SK-N-DZ (cell line): ENCODE measurements at regions not wholly inside any gene's neighbourhood (a gene's known extent, or its start where the extent isn't known, plus 50 kb on each side); places are given as distances from the start of the nearest gene placed in this dataset.

Experiments
- DNase-seq: peaks from one replicate; pipeline ENCODE4 v3.0.0-alpha.2; 2015; ENCODE audit warnings: low spot score

DNA sequence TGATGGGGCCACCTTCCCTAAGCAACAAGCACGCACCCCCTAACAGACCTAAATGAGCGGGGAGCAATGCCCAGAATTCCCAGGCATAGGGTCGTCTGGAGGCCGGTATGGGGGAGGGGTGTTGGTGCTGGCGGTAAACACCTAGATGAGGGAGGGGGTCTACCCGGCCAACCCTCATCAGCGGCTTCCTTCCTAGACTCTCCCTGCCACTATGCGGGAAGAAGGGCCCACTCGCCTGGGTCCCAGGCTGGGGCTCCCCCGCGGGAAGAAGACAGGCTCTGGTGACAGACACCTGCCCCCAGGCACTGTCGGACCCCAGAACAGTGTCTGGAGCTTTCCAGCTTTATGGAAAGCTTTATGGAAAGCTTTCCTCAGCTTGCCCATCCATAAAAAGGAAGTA, 519.0 kb upstream of the SEMA6A start:
- no peak for DNase-seq

DNA sequence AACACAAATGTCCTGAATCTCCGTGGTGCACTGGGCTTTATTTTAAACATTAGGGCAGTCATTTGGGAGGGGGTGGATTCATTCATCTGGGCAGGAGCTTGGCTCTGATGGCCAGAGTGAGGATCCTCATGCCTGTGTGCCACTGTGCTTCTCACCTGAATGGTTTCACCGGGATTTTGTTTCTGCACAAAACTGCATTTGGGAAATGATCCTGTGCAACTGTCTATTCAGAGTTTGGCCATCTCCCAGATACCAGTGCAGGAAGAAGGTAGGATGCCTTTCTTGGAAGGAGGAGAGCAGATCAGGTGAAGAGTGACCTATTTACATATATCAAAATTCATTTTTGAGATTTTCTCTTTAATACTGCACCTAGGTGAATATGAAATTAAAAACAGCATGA, 514.4 kb upstream of the SEMA6A start:
- DNase-seq = no peak

DNA sequence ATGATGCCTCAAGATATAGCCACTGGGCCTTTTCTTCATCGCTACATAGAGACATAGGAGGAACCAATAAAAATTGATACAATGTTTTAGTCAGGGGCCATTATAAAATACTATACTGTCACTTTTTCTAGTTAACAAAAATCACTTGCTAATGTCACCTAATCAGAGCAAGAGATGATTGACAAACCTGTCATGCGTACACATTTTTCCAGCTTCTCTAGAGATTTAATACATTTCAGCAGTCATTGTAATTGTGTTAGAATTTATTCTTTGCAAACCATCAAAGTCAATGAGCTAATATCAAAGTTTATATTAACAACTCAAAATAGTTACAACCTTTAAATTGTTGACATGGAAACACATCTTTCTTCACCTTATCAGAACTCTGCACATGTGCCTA, 513.6 kb upstream of the SEMA6A start:
- DNase-seq = no peak

DNA sequence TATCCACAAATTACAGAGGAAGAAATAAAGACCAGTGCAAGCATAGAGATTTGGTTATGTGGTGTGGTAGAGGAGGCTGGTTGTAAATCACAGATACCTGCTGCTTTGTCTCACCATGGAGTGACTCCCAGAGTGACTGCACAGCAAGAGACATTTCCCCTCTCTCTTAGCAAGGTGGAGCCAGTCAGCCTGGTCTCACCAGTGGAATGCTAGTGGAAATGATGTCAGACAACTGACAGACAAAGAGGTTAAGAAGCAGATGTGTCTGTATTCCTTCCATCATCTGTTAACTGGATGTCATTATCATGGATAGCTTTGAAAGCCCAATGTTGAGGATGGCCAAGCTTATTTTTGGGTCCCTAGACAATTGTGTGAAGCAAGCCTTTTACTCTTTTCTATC, 509.4 kb upstream of the SEMA6A start:
- DNase-seq = peak; percentile 49

DNA sequence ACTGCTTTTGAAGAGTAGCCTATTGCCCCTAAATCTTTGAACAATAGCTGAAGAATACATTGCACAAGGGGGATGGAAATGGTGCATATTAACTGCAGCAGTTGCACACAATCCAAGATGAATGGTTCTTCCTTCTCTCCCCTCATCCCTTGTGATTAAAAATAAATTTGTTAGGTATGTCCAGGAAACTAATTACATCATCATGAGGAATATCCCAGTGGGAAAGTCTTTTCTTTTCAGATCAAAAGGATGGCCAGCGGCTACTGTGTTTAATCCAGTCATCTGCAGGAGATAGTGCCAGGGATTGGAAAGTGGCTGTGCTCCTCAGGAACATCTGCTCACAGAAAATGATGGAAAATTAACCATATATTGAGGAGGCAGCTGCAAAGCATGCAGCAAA, 508.4 kb upstream of the SEMA6A start:
- DNase-seq = peak; percentile 18

DNA sequence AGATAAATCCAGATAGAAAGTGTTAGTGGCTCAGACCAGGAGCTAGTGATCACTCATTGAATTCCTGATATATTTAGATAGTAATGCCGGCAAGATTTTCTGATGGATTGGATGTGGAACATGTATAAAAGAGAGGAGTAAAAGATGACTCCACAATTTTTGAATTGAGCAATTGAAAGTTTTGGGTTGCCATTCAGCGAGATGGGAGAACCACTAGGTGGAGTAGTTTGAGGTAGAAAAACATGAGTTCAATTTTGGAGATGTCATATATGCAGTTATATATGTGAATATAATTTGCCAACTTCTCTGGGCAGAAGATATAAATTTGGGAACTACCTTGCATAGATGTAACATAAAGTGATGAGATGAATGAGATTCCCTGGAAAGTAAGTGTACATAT, 502.5 kb upstream of the SEMA6A start:
- no peak for DNase-seq

DNA sequence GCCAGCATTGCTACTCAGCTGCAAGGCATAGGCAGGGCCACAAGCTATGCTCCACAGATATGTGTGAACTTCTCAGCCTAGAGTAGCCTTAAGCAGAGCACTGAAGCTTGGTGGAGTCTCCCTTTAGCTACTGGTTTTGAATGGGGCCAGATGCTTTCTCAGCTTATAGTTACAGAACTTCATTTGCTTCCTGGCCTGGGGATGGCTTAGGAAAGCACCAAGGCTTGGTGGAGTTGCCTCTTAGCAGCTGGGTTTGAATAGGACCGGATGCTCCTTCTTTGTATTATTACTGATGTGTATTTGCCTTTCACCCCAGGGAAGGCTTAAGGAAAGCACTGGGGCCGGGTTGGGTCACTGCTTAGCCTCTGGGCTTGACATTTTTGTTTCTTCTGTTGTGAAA, 497.8 kb upstream of the SEMA6A start:
- no peak for DNase-seq

DNA sequence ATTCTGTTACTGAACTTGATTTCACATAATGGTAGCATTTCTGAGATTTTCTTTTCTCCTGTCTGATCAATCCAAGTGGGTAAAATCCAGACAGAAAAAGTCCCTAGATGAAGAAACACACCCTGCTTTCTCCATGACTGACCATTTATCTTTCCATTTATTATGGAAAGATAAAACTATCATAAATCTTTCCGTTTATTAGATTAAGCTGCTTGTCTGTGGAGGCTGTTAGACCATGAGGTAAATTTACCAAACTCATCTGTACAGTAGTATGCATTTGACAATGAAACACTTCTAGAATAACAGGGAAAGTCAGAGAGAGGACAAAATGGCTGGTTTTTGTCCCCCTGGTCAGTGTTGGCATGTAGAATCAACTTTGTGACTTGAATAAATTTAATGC, 491.2 kb upstream of the SEMA6A start:
- DNase-seq = peak; percentile 87

DNA sequence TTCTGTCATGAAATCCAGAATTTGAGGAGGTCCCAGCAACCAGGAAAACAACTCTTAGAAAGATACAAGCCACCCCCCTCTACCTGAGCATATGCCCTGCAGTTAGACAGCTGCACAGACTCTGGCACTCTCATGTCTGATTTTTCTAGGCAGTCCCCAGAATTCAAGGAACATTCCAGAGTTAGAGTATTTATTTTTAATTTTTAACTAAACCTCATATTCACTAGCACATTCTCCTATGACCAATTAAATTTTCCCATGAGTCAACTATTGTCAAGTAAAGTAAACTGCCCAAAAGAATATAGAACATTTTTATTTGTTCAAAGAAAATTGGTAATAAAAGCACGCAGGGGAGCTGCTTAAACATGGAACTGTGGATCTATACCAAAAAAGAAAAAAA, 490.5 kb upstream of the SEMA6A start:
- peak; percentile 21 for DNase-seq

DNA sequence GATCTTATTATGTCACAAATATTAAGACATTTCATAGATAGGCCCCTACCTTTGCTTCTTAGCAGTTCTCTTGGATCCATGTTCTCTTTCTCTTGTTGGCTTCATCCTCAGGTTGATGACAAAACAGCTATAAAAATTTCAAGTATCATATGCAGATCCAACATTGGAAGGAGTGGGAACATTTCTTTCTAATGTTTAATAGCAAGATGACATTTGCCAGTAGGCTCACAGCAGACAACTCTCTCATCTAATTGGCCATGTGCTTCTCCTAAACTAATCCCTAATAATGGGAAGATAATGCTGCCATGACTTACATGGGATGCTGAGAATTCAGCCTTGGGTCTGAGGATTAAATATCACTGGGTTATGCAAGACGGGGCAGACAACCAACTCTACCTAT, 485.5 kb upstream of the SEMA6A start:
- DNase-seq = no peak

DNA sequence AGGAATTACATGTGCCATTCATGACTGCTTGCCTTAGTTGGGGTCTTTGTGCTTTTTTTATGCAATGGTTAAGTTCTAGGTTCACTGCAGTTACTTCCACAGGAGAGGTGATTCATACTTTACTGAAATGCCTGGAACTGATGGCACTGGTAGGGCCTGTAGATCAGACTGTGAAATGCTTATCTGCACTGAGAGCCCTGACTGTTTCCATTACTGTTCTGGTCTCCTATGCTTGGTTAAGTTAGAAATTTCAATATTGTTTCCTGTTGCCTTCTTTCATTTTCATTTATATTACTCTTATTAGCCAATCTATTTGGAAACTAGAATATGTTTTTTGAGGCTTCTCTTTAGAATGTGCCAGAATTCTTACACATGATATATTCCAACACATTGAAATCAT, 484.1 kb upstream of the SEMA6A start:
- DNase-seq = no peak

DNA sequence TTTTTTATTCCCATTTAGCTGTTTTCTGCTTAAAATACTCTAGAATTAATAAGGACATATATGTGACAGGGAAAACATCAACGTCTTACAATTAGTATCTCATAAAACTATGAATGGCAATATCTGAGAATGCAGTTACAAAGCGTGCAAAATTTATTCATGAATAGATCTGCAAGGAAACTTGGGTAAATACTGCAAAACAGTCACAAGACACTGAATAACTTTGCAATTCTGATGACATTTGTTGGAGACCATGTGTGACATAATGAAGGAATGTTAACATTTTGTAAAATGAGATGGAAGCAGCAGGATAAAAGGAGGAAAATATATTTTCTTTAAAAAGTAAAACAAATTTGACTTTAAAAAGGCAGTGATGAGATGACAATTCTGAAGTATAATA, 480.9 kb upstream of the SEMA6A start:
- no peak for DNase-seq

DNA sequence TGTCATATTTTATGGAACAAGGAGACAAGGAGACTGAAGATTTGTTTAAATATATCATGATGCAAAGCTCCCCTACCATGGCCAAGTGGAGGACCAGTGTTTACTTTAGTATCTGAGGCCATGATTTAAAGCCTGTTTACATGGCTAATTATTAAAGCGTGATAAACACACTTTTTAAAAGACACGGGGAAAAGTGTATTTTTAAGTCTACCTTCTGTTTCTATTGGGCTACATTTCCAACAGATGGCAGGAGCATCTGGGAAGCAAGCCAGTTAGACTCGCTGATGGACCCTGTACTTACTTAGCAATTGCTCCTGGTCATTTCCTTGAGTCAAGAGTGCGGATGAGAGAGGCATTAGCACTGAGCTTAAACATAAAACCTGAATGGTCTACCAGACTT, 480.3 kb upstream of the SEMA6A start:
- no peak for DNase-seq

DNA sequence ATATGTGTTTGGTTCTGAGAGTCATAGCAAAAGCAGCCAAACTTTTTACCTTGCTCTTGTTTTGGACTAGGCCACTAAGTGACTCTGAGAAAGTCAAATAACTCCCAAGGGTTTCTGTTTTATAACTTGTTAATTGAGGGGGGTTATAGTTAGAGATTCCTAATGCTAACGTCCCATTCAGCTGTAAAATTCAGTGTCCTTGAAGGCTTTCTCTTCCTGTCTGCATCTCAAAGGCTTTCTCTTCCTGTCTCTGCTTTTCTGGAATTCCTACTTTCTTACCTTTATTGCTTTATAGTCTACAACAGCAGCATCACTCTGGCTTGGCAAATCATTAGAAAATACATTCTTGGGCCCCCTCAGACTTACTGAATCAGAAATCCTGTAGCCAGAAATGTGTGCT, 479.5 kb upstream of the SEMA6A start:
- no peak for DNase-seq

DNA sequence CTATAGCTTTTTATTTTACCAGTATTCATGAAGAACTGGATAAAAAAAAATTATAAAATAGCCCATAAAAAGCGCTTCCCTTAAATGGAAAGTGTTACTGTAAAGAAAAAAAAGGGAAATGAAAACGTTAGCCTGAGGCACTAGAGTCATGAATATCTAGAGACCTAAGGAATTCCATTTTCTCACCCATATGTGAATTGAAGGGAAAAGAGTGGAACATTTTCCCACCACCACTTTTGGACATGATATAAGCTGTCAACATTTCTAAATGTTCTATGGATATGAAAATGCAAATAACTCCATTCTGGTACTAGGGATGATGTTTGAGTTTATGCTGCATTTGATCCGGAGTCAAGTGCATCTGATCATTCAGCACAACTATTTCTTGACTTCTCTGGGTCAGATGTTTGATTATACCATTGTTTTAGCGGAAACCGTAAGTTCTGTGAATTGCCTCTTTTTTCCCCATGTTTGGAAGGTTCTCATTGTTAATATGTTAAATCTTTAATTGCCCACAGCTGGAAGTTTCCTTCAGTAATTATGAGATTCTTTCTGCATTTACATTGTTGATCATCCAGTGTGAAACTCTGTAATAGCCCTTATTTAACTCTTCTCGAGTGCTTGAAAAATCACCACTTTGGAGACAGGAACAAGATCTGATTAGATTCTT, 467.4 kb upstream of the SEMA6A start:
- no peak for DNase-seq

DNA sequence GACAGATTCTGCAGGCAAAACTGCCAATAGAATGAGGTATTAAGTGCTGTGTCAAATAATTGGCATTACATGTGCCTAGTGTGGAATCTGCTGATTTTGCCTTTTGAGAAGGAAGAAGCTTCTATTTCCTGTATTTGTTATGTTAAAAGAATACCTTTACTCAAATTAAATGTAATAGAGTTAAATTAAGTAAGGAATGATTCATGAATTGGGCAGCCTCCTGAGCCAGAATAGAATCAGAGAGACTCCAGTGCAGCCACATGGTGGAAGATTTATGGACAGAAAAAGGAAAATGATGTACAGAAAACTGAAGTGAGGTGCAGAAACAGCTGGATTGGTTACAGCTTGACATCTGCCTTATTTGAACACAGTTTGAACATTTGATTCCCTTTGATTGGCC, 464.4 kb upstream of the SEMA6A start:
- no peak for DNase-seq

DNA sequence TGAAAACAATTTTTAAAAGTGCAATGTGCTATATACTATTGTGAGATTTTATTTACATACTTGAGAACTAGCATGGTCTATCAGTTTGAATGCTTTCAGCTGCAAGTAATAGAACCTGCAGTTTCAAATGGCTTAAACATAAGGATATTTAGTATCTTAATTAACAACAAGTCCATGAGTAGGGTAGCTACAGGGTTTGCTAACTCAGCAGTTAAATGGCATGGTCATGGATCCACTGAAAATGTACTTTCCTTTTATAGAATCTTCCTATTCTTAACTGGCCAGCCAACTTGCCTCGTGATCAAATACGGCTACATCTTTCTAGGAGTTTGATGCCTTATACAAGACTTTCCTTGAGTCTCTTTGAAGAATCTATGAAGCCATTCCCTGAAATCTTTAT, 452.8 kb upstream of the SEMA6A start:
- no peak for DNase-seq

DNA sequence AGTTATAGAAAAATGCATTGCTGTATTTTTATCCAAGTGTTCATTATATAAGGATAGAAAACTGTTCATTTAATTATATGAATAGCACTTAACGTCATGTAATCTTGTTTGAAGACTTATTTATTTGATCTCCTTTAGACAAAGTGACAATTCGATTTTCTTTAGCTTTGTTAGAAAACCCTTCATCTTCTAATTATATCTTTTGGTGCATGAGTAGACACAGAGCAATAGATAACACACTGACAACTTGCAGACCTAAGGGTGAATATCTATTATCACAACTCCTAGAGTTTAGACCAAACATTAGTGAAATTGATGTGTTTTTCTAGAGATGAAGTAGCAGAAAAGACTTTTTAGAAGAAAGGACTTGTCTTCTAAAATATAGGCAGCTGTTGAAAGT, 446.4 kb upstream of the SEMA6A start:
- DNase-seq = peak; percentile 75

DNA sequence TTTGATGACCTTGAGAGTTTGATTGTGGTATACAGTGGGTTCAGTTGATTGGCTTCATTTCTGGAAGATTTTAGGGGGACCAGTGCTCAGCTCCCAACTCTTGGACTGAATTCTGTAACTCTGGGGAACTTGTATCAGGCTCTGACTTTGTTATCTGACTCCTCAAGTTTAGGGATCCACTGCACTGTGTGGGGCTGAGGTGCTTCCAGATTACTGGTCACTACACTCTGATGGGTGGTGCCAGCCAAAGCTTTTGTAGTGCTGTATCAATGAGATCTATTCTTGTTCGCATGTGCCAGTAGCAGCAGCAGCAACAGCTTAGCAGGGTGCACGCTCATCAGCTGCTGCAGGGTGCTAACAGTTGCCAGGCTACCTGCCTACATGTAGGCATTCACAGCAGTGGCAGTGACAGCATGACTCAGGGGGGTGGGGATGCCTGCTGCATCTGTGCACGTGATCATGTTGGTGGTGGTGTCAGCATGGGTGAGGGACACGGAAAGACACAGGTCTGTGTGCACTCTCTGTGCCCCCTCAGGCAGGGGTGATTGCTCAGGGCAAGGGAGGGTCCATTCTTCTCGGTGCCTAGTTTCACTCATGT, 438.8 kb upstream of the SEMA6A start:
- DNase-seq = no peak

DNA sequence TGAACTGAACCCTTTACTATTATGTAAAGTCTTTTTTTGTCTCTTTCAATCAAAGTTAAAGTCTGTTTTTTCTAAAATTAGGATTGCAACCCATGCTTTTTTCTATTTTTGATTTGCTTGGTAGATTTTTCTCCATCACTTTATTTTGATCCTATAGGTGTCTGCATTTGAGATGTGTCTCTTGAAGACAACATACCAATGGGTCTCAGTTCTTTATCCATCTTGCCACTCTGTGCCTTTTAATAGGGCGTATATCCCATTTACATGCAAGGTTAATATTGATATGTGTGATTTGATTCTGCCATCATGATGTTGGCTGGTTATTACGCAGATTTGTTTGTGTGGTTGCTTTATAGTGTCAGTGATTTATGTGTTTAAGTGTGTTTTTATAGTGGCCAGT, 436.0 kb upstream of the SEMA6A start:
- DNase-seq = no peak

DNA sequence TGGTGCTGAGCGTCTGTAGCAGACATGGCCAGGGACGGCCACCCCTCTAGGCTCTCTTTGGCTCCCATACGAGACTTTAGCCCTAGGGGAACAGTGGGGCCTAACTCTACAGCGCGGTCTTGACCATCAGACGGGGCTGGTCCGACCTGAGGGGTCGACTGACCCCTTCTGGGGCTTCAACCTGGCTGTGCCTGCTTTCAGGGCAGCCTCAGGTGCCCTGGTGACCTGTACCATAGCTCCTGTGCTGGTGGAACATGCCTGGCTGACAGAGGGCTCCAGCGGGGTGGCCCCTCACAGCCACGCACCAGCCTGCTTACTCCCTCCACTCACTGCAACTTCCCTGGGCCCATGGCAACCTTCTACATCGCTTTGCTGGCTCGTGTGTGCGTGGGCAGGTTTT, 423.4 kb upstream of the SEMA6A start:
- no peak for DNase-seq

DNA sequence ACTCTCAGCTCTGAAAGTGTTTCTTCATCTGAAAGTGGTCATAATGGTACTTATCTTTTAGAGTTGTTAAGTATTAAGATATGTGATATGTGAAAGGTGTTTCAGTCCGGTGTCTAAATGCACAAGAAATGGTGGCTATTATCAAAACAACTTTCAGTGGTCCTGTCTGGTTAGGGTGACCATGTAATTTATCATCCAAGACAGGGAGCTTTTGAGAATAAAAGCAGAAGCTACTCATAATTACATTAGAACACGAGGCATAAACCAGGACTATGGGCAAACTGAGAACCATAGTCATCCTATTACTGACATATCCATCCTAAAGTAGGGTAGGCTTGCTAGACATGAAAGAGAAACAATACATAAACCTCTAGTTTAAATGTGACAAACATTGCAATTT, 418.1 kb upstream of the SEMA6A start:
- DNase-seq = peak; percentile 93

DNA sequence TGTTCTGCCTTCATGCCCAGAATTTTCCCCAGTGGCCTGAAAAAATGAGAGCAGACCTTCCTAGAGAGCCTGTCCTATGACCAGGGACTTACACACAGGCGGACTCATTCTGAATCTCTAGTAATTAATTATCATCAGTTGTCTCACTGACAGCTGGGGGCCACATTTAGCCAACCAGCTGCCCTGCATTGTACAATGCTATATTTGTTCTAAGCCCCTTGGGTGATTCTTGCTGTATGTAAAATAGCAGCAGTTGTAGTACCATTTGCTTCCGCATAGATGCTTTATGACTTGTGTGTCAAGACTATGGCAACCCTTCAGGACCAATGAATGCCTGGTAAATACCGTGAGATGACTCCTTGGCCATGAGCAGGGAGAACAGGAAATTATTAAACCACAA, 415.4 kb upstream of the SEMA6A start:
- DNase-seq = peak; percentile 76

DNA sequence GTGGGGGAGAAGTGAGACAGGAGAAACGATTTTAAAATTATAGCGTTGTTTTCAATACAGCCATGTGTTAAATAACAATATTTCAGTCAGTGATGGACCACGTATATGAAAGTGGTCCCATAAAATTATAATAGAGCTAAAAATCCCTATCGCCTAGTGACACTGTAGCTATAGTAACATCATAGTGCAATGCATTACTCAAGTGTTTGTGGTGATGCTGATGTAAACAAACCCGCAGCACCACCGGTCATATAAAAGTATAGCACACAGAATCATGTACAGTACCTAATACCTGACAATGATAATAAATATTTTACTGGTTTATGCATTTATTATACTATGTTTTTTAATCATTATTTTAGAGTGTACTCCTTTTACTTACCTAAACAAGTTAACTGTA, 407.4 kb upstream of the SEMA6A start:
- DNase-seq = no peak
